ENCODE measurements at regions not wholly inside any gene's neighbourhood (a gene's known extent, or its start where the extent isn't known, plus 50 kb on each side); places are given as distances from the start of the nearest gene placed in this dataset.
"Not testable (repeated sequence)": the region's sequence is repeated elsewhere in the genome, so short reads cannot be mapped to it uniquely, and the experiment has no call there.

DNA sequence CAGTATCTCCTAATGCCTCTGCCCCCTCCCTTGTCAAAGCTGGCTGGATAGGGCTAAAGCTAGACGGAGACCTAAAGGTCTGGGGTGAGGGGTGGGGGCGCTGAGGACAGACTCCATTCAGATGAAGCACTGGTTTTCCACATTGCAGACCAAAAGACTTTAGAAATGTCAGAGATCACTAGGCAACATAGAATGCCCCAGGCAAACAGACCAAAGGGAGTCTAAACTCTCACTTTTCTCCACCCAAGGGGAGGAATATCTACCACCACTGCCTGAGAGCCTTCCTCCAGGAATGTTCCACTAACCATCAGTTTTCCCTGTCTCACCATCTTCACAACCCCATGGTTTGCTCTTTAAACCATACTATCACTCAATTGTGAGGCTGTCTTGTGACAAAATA is 106.9 kb upstream of the KRAS start:
- H3K4me3 ChIP-seq (replicated peaks in 1 of 3; ENCODE audit: insufficient read depth in 1 of 3, low read depth in 1 of 3, low read length in 3 of 3): no peak overlapping the region
- DNase-seq (ENCODE audit: low read depth, low spot score) (no peak), FAIRE-seq (no peak)
- no peaks in the 10 kb centered on the region for H3K9me3 ChIP-seq (replicated peaks; ENCODE audit: control insufficient read depth, insufficient read depth, low read length)
- no peak overlapping the region for H3K9ac ChIP-seq (replicated peaks; ENCODE audit: extremely low read depth, insufficient read depth, low read length)
- TF ChIP-seq FOS (IDR thresholded peaks at IDR 0.05; ENCODE audit: borderline replicate concordance, insufficient read depth, low read length): no peak
- no peak for TF ChIP-seq POLR2AphosphoS5 (IDR thresholded peaks at IDR 0.05; ENCODE audit: insufficient read depth, low read depth, low read length)
- no peak for TF ChIP-seq GATA2 (IDR thresholded peaks at IDR 0.05; ENCODE audit: insufficient read depth, insufficient read length, low read depth, low read length)
- TF ChIP-seq, protein P1, sequence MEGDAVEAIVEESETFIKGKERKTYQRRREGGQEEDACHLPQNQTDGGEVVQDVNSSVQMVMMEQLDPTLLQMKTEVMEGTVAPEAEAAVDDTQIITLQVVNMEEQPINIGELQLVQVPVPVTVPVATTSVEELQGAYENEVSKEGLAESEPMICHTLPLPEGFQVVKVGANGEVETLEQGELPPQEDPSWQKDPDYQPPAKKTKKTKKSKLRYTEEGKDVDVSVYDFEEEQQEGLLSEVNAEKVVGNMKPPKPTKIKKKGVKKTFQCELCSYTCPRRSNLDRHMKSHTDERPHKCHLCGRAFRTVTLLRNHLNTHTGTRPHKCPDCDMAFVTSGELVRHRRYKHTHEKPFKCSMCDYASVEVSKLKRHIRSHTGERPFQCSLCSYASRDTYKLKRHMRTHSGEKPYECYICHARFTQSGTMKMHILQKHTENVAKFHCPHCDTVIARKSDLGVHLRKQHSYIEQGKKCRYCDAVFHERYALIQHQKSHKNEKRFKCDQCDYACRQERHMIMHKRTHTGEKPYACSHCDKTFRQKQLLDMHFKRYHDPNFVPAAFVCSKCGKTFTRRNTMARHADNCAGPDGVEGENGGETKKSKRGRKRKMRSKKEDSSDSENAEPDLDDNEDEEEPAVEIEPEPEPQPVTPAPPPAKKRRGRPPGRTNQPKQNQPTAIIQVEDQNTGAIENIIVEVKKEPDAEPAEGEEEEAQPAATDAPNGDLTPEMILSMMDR (IDR thresholded peaks at IDR 0.05; ENCODE audit: extremely low read depth in 1 of 2, insufficient read depth in 1 of 2, low read depth in 1 of 2, low read length in 2 of 2): no peak
- no peak for TF ChIP-seq EZH2 (IDR thresholded peaks at IDR 0.05; ENCODE audit: borderline replicate concordance, low read depth, low read length, severe bottlenecking)
- TF ChIP-seq MYC (IDR thresholded peaks at IDR 0.05; ENCODE audit: low read depth, low read length): no peak
- no peak for TF ChIP-seq POLR2A (IDR thresholded peaks at IDR 0.05; ENCODE audit: low read depth, low read length)
- TF ChIP-seq, protein P2, sequence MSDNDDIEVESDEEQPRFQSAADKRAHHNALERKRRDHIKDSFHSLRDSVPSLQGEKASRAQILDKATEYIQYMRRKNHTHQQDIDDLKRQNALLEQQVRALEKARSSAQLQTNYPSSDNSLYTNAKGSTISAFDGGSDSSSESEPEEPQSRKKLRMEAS (IDR thresholded peaks at IDR 0.05; ENCODE audit: insufficient read depth, insufficient read length): no peak
- no peak for TF ChIP-seq JUN (IDR thresholded peaks at IDR 0.05; ENCODE audit: borderline replicate concordance, insufficient read depth, insufficient read length, low read depth)
- H3K27me3 ChIP-seq (ENCODE audit: control insufficient read depth in 2 of 2, insufficient read depth in 2 of 2, low read length in 2 of 2): peaks cover 0 to 1% of the 10 kb centered on the region in 2 experiments
- H3K4me2 ChIP-seq (ENCODE audit: insufficient read depth, low read length): no peak overlapping the region
- ChIA-PET CTCF (interaction anchor here (1.1 kb wide), 1 partner anchor 13 kb away, joined by 4 read pairs; no protein-coding TSS in a partner anchor), POLR2A (no interaction called here)
- H2AFZ ChIP-seq (ENCODE audit: low read depth, low read length): no peak overlapping the region
- H3K36me3 ChIP-seq (ENCODE audit: control insufficient read depth in 2 of 2, extremely low read depth in 1 of 2, insufficient read depth in 2 of 2, low read length in 2 of 2): no peaks in the 10 kb centered on the region
- H3K4me1 ChIP-seq (ENCODE audit: control insufficient read depth, extremely low read depth, insufficient read depth, low read length): no peaks in the 10 kb centered on the region
- no peak overlapping the region for H3K27ac ChIP-seq (ENCODE audit: insufficient read depth, low read depth, low read length)
- H3K79me2 ChIP-seq (ENCODE audit: control insufficient read depth, insufficient read depth, low read length): no peaks in the 10 kb centered on the region
- H4K20me1 ChIP-seq (replicated peaks; ENCODE audit: control insufficient read depth, extremely low read depth, insufficient read depth, low read length): no peaks in the 10 kb centered on the region
- intact Hi-C loops (cut with micrococcal nuclease) (no loop called here), dilution Hi-C loops (cut with MboI; ENCODE audit: extremely low pct_ligation_motif_present, low sequenced_read_pairs) (no loop called here)
- H3K9me1 ChIP-seq (replicated peaks; ENCODE audit: control insufficient read depth, extremely low read depth, insufficient read depth, low read length): no peaks in the 10 kb centered on the region
- BruUV-seq (replicated peaks): no TSS peak

DNA sequence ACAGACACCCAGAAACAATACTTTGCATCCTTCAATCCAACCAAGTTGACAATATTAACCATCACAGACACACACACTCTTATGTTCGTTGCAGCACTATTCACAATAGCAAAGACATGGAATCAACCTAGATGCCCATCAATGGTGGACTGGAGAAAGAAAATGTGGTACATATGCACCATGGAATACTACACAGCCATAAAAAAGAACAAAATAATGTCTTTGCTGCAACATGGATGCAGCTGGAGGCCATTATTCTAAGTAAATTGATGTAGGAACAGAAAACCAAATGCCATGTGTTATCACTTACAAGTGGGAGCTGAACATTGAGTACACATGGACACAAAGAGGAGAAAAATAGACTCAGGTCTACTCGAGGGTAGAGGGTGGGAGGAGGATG is 102.2 kb upstream of the KRAS start:
- dilution Hi-C loops (cut with MboI; ENCODE audit: extremely low pct_ligation_motif_present, low sequenced_read_pairs); H3K4me1 ChIP-seq (ENCODE audit: control insufficient read depth, extremely low read depth, insufficient read depth, low read length); CTCF ChIA-PET; H3K27ac ChIP-seq (ENCODE audit: insufficient read depth, low read depth, low read length); H3K79me2 ChIP-seq (ENCODE audit: control insufficient read depth, insufficient read depth, low read length); H3K9me1 ChIP-seq (replicated peaks; ENCODE audit: control insufficient read depth, extremely low read depth, insufficient read depth, low read length); POLR2A ChIA-PET; FAIRE-seq; H3K36me3 ChIP-seq (ENCODE audit: control insufficient read depth in 2 of 2, extremely low read depth in 1 of 2, insufficient read depth in 2 of 2, low read length in 2 of 2); DNase-seq (ENCODE audit: low read depth, low spot score); BruUV-seq (replicated peaks); H4K20me1 ChIP-seq (replicated peaks; ENCODE audit: control insufficient read depth, extremely low read depth, insufficient read depth, low read length); H3K9me3 ChIP-seq (replicated peaks; ENCODE audit: control insufficient read depth, insufficient read depth, low read length); H3K4me3 ChIP-seq (replicated peaks in 1 of 3; ENCODE audit: insufficient read depth in 1 of 3, low read depth in 1 of 3, low read length in 3 of 3); intact Hi-C loops (cut with micrococcal nuclease); H3K4me2 ChIP-seq (ENCODE audit: insufficient read depth, low read length); H2AFZ ChIP-seq (ENCODE audit: low read depth, low read length); H3K27me3 ChIP-seq (ENCODE audit: control insufficient read depth in 2 of 2, insufficient read depth in 2 of 2, low read length in 2 of 2); H3K9ac ChIP-seq (replicated peaks; ENCODE audit: extremely low read depth, insufficient read depth, low read length): not testable (repeated sequence)

Measured in endothelial cell of umbilical vein (primary cell).